ENCODE measurements at regions not wholly inside any gene's neighbourhood (a gene's known extent, or its start where the extent isn't known, plus 50 kb on each side); places are given as distances from the start of the nearest gene placed in this dataset.
A peak's percentile ranks its signal among the peaks of the same experiment; 100 is the strongest.
"Not testable (repeated sequence)": the region's sequence is repeated elsewhere in the genome, so short reads cannot be mapped to it uniquely, and the experiment has no call there.

DNA sequence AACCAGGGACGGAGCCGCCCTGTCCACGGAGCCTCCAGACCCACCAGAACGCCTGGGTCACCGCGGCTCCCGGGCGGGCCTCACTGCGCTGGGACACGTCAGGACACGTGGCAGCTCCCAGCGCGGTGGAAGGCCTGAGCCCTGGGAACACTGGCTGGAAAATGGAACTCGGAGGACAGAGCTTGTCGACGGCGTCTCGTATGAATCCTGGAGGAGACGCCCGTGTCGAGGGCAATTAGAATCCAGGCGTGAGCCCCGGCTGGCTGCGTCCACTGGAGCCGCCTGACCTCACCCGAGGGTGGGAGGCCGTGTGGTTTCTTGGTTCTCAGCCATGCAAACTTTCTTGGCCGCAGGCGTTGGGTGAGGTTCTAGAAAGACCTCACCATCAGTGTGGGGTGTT, 173.9 kb downstream of the LAT start:
- intact Hi-C loops (cut with DNase I): no loop called here
- no peaks in the 10 kb centered on the region for H3K36me3 ChIP-seq
- H3K27me3 ChIP-seq: peaks cover 0 to 5% (median 0%) of the 10 kb centered on the region in 4 donors
- peaks cover 8 to 38% (median 18%) of the 10 kb centered on the region in 3 donors for H3K4me1 ChIP-seq
- DNase-seq: no peak
- H3K4me3 ChIP-seq: no peak overlapping the region
- no peak for TF ChIP-seq POLR2A (IDR thresholded peaks at IDR 0.05)
- TF ChIP-seq, protein P1, sequence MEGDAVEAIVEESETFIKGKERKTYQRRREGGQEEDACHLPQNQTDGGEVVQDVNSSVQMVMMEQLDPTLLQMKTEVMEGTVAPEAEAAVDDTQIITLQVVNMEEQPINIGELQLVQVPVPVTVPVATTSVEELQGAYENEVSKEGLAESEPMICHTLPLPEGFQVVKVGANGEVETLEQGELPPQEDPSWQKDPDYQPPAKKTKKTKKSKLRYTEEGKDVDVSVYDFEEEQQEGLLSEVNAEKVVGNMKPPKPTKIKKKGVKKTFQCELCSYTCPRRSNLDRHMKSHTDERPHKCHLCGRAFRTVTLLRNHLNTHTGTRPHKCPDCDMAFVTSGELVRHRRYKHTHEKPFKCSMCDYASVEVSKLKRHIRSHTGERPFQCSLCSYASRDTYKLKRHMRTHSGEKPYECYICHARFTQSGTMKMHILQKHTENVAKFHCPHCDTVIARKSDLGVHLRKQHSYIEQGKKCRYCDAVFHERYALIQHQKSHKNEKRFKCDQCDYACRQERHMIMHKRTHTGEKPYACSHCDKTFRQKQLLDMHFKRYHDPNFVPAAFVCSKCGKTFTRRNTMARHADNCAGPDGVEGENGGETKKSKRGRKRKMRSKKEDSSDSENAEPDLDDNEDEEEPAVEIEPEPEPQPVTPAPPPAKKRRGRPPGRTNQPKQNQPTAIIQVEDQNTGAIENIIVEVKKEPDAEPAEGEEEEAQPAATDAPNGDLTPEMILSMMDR (IDR thresholded peaks at IDR 0.05): no peak
- no peaks in the 10 kb centered on the region for H3K9me3 ChIP-seq
- 97 to 100% methylated on average over 4 to 16 of the region's 29 CpGs for WGBS, 2 donors
- H3K27ac ChIP-seq: peak overlapping the region in 2 of 4 donors; percentile 83 to 85

DNA sequence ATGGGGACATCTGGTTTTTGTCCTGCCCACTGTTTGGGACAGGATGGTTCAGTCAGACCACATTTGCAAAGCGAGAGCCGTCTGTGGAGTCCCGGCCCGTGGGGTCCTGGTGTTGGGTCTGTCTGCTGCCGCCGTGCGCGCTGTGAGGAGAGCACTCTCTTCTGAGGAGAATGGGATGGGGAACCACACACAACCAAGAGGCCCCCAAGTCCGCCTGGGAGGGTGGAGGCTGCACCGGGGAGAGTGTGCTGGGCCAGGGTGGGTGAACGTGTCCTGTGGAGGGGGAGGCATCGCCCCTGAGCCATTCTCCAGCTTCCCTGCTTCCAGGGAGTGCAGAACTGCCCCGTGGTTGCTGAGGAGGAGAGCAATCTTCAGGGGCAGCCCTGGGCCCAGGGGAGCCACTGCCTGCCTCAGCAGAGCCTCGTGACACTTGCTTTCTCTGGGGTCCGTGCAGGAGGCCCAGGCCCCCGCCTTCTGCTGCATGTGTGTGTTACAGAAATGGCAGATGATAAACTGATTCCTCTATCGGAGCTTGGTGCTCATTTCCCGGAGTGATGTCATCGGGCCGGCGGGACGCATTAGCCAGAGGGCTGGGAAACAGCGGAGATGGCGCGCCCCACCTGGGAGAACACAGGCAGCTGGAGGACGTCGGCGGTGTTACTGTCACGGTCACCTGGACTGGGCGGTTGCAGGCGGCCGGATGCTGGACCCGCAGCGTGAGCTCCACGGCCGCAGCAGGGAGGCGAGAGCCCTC, 173.4 kb downstream of the LAT start:
- Histone ChIP-seq H3K4me1 (peaks cover 8 to 38% (median 18%) of the 10 kb centered on the region in 3 donors), H3K27ac (peak overlapping the region; percentile 51 to 85 (median 77))
- H3K4me3 ChIP-seq; H3K36me3 ChIP-seq; H3K27me3 ChIP-seq; DNase-seq; H3K9me3 ChIP-seq; intact Hi-C loops (cut with DNase I): not testable (repeated sequence)
- 80 to 96% methylated on average over 1 to 17 of the region's 37 CpGs for WGBS, 2 donors

DNA sequence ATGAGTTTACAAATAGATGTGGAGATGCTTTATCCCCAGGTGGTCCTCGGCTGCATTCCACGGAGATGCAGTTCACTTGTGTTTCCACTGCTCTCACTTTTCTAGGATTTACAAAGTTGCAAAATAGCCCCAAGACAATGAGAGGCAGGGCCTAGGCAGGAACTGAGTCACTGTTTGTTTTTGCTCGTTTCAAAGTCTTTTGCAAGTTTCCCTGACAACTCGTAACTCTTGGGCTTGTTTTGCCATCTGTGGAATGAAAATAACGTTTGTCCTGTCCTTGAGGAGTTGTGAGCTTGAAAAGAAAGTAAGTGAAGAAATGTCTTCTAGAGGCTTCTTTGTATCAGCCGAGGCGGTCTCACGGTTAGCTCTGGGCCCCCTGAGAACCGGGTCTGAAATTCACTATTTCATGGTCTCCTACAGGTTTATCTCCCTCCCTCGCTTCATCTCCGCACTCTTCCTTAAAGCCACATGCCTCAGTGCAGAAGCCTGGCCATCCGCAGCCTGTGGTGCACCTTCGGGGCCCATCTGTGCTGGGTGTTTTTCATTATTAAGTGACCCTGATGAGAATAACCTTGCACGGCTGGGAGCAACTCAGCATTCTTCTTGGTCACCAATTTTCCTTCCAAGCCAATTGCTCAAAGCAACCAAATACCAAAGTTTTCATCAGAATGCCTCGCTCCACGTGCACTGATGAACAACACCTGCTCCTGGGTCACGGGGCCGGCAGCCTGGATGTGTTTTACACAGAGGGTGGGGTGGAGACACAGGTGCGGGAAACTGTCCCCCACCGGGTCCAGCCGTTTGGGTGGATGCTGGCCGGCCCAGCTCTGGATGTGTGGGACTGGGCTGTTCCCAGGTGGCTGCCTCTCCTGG, 172.4 kb downstream of the LAT start:
- Histone ChIP-seq H3K27ac (peak overlapping the region; percentile 51 to 85 (median 77)), H3K4me3 (peak overlapping the region in 1 of 4 donors; percentile 35), H3K4me1 (peaks cover 8 to 38% (median 18%) of the 10 kb centered on the region in 3 donors)
- H3K27me3 ChIP-seq; DNase-seq; intact Hi-C loops (cut with DNase I); H3K36me3 ChIP-seq; H3K9me3 ChIP-seq: not testable (repeated sequence)
- WGBS, 2 donors: 27 to 43% methylated on average over 13 to 16 of the region's 22 CpGs
- TF ChIP-seq POLR2A (IDR thresholded peaks at IDR 0.05): peak in 1 of 4 donors; percentile 8

DNA sequence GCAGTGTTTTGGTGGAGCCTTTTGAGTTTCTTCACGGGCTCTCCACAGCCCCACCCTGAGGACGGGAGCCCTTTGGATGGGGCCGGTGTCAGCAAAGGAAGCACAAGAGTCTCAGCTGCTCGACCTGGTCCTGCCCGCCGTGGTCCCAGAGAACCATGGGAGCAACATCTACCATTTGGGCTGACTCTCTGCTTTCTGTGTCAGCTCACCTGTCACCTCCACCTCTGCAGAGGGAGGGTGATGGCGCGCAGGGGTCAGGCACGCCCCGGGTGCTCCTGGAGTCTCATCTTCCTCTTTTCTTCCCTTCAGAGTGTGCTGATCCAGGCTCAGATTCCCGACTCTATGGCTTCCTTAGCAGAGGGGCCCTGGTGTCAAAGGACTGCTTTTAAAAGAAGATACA, 171.7 kb downstream of the LAT start:
- no peak for TF ChIP-seq POLR2A (IDR thresholded peaks at IDR 0.05)
- TF ChIP-seq, protein P1 (IDR thresholded peaks at IDR 0.05): no peak
- intact Hi-C loops (cut with DNase I): no loop called here
- Histone ChIP-seq H3K4me3 (no peak overlapping the region), H3K36me3 (no peaks in the 10 kb centered on the region), H3K9me3 (no peaks in the 10 kb centered on the region), H3K4me1 (peaks cover 8 to 38% (median 18%) of the 10 kb centered on the region in 3 donors), H3K27ac (peak overlapping the region; percentile 24 to 85 (median 77)), H3K27me3 (peaks cover 0 to 5% (median 0%) of the 10 kb centered on the region in 4 donors)
- 62 to 64% methylated on average over 3 to 11 of the region's 11 CpGs for WGBS, 2 donors
- no peak for DNase-seq

DNA sequence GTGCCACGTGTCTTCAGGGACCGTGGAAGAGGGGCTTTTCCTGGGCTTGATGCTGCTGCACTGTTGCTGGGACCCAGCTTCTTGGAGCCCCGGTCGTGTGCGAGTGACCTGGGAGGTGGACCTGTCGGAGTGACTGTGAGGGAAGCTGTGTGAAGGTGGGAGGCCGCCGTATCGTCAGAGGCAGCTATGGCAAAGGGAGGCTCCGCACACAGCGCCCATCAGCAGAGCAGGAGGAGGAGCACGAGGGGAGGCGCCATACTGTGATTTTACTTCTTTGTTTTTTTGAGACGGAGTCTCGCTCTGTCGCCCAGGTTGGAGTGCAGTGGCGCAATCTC, 171.0 kb downstream of the LAT start:
- Histone ChIP-seq H3K27ac (peak overlapping the region in 2 of 4 donors; percentile 25 to 83), H3K4me1 (peaks cover 8 to 38% (median 18%) of the 10 kb centered on the region in 3 donors)
- DNase-seq; H3K27me3 ChIP-seq; H3K9me3 ChIP-seq; intact Hi-C loops (cut with DNase I); H3K4me3 ChIP-seq; H3K36me3 ChIP-seq: not testable (repeated sequence)
- 95 to 96% methylated on average over 3 to 13 of the region's 17 CpGs for WGBS, 2 donors

DNA sequence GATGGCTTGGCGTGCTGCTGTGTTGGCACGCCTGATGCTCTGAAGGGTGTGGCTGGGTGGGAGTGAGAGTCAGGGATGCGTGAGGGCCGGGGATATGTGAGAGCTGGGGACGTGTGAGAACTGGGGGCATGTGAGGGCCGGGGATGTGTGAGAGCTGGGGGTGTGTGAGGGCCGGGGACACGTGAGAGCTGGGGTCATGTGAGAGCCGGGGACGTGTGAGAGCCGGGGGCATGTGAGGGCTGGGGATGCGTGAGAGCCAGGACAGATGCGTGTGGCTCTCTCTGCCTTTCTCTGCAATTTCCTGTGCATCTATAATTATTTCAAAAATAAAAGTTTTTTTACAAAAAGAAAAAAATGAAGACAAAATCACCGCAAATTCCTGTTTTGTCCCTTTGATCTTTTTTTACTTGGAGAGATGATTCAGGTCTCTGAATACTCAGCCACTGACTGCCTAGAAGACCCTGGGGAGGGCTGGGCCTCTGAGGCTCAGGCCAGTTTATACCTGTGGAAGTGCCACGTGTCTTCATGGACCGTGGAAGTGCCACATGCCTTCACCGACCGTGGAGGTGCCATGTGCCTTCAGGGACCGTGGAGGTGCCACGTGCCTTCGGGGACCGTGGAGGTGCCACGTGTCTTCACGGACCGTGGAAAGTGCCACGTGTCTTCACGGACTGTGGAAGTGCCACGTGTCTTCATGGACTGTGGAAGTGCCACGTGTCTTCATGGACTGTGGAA, 170.4 kb downstream of the LAT start:
- H3K27me3 ChIP-seq; H3K36me3 ChIP-seq; H3K4me3 ChIP-seq; H3K9me3 ChIP-seq; intact Hi-C loops (cut with DNase I); DNase-seq: not testable (repeated sequence)
- Histone ChIP-seq H3K27ac (peak overlapping the region in 3 of 4 donors; percentile 10 to 67 (median 28)), H3K4me1 (peaks cover 8 to 38% (median 18%) of the 10 kb centered on the region in 3 donors)
- 71 to 82% methylated on average over 15 to 21 of the region's 29 CpGs for WGBS, 2 donors

All from esophagus squamous epithelium (tissue), 5 donors.